NCI-H2029 treated with DMSO at 0.1 percent for 48 hours (cell line): ENCODE measurements at regions not wholly inside any gene's neighbourhood (a gene's known extent, or its start where the extent isn't known, plus 50 kb on each side); places are given as distances from the start of the nearest gene placed in this dataset.
"Not testable (repeated sequence)": the region's sequence is repeated elsewhere in the genome, so short reads cannot be mapped to it uniquely, and the experiment has no call there.

ENCODE experiments used
- DNase-seq: peaks from one replicate; lab custom pipeline; 2025; lab: John Stamatoyannopoulos, UW

- not testable (repeated sequence) for DNase-seq
Measured at GRCh38 chr14:23898359-23898758, 55.2 kb upstream of the DHRS4 start.

- DNase-seq = no peak
Measured at GRCh38 chr14:23899788-23900187, 53.8 kb upstream of the DHRS4 start.

- DNase-seq = no peak
Measured at GRCh38 chr14:23903442-23903841, 50.1 kb upstream of the DHRS4 start.
